GM12864 (cell line): ENCODE measurements at regions not wholly inside any gene's neighbourhood (a gene's known extent, or its start where the extent isn't known, plus 50 kb on each side); places are given as distances from the start of the nearest gene placed in this dataset.

Source experiments
- DNase-seq: peaks from one replicate; pipeline ENCODE4 v3.0.0-alpha.2; 2011; ENCODE audit warnings: low read depth
- H3K4me3 ChIP-seq: 2 replicates; pipeline ENCODE4 v1.5.1; 2011; ENCODE audit warnings: mild to moderate bottlenecking, low read depth, low read length, control low read depth
- CTCF ChIP-seq: IDR thresholded peaks from 2 replicates; pipeline ENCODE4 v1.5.1; 2011; ENCODE audit warnings: low read depth, mild to moderate bottlenecking, moderate library complexity, low read length, control low read depth, inconsistent platforms; ENCODE audit errors: missing control alignments

GRCh38 chr7:24005517-24005916 is 278.5 kb upstream of the NPY start:
- no peak for DNase-seq
- TF ChIP-seq CTCF = peak; percentile 14
- no peak overlapping the region for H3K4me3 ChIP-seq

- TF ChIP-seq CTCF = no peak
- H3K4me3 ChIP-seq = no peak overlapping the region
- no peak for DNase-seq
Measured at GRCh38 chr7:24010495-24010894, 273.5 kb upstream of the NPY start.

GRCh38 chr7:24017519-24017918 is 266.5 kb upstream of the NPY start:
- TF ChIP-seq CTCF = no peak
- no peak overlapping the region for H3K4me3 ChIP-seq
- DNase-seq = no peak

- no peak for DNase-seq
- TF ChIP-seq CTCF = no peak
Measured at GRCh38 chr7:24018331-24018730, 265.7 kb upstream of the NPY start.

GRCh38 chr7:24019841-24020240 is 264.1 kb upstream of the NPY start:
- TF ChIP-seq CTCF = no peak
- no peak for DNase-seq
- no peak overlapping the region for H3K4me3 ChIP-seq

More at GRCh38 chr7:24018331-24018730, 265.7 kb upstream of the NPY start:
- H3K4me3 ChIP-seq = no peak overlapping the region

- no peak overlapping the region for H3K4me3 ChIP-seq
- no peak for TF ChIP-seq CTCF
- no peak for DNase-seq
Measured at GRCh38 chr7:24024276-24025068, 259.5 kb upstream of the NPY start.

GRCh38 chr7:24025094-24025493 is 258.9 kb upstream of the NPY start:
- H3K4me3 ChIP-seq = no peak overlapping the region
- TF ChIP-seq CTCF = no peak
- no peak for DNase-seq
